Osteoblast (primary cell): ENCODE measurements at regions not wholly inside any gene's neighbourhood (a gene's known extent, or its start where the extent isn't known, plus 50 kb on each side); places are given as distances from the start of the nearest gene placed in this dataset.

ENCODE experiments used
- DNase-seq: peaks from one replicate; pipeline ENCODE4 v3.0.0; 2011; ENCODE audit warnings: low spot score, mixed read lengths; ENCODE audit not compliant: insufficient read length; ENCODE audit errors: missing footprints
- H2AFZ ChIP-seq: 2 replicates; pipeline ENCODE4 v1.6.0; 2011; ENCODE audit warnings: mild to moderate bottlenecking, low read length
- H3K27ac ChIP-seq: 2 replicates; pipeline ENCODE4 v1.5.1; 2011; ENCODE audit warnings: mild to moderate bottlenecking, low read depth, low read length, moderate library complexity
- H3K27me3 ChIP-seq: 2 replicates; pipeline ENCODE4 v1.6.0; 2012; ENCODE audit warnings: mild to moderate bottlenecking, control low read depth, inconsistent platforms, low read length, moderate library complexity; ENCODE audit not compliant: insufficient read depth
- H3K36me3 ChIP-seq: 2 replicates; pipeline ENCODE4 v1.5.1; 2011; ENCODE audit warnings: mild to moderate bottlenecking, low read length, control low read depth, moderate library complexity; ENCODE audit not compliant: insufficient read depth
- H3K4me1 ChIP-seq: 2 replicates; pipeline ENCODE4 v1.5.1; 2011; ENCODE audit warnings: mild to moderate bottlenecking, low read length, control low read depth, moderate library complexity; ENCODE audit not compliant: insufficient read depth
- H3K4me2 ChIP-seq: 2 replicates; pipeline ENCODE4 v1.6.0; 2011; ENCODE audit warnings: mild to moderate bottlenecking, low read length; ENCODE audit not compliant: insufficient read depth
- H3K4me3 ChIP-seq: fragments of 200-600 bp; sonication (generic); 3 replicates; pipeline ENCODE4 v1.5.1; 2012; ENCODE audit warnings: mild to moderate bottlenecking, low read length, inconsistent platforms; ENCODE audit not compliant: insufficient read depth
- H3K79me2 ChIP-seq: 2 replicates; pipeline ENCODE4 v1.6.0; 2012; ENCODE audit warnings: mild to moderate bottlenecking, low read length, control low read depth, inconsistent platforms; ENCODE audit not compliant: insufficient read depth
- H3K9me3 ChIP-seq: 2 replicates; pipeline ENCODE4 v1.5.1; 2011; ENCODE audit warnings: low read depth, low read length, control low read depth
- H4K20me1 ChIP-seq: 2 replicates; pipeline ENCODE4 v1.6.0; 2012; ENCODE audit warnings: mild to moderate bottlenecking, low read length, control low read depth; ENCODE audit not compliant: insufficient read depth
- TF ChIP-seq, protein P1 (sequence below): IDR thresholded peaks from 2 replicates; pipeline ENCODE4 v1.5.1; 2011; ENCODE audit warnings: mild to moderate bottlenecking, low read depth, low read length, moderate library complexity; ENCODE audit errors: extremely low read depth

DNA sequence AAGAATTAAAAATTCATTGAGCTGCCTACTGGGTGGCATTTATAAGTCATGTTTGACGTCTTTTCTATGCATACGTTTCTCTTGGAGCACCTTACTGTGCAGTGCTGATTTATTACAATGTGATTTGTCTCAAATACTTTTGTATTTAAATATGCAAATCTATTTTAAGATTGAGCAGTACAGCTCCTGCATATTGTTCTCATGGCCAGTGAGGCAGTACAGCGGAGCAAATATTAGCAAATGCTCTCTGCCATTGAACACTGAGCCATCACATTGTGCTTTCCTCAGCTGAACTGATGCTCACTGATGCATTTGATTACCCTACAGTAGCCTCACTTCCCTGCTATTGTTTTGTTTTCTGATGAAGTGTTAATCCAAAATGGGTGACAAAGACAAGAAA is 149.6 kb downstream of the HTR1A start:
- no peaks in the 10 kb centered on the region for H3K36me3 ChIP-seq
- no peaks in the 10 kb centered on the region for H3K79me2 ChIP-seq
- peaks cover 4% of the 10 kb centered on the region for H3K9me3 ChIP-seq
- H3K27me3 ChIP-seq, result no peaks in the 10 kb centered on the region
- no peak for DNase-seq
- H4K20me1 ChIP-seq, result no peaks in the 10 kb centered on the region
- TF ChIP-seq, protein P1, sequence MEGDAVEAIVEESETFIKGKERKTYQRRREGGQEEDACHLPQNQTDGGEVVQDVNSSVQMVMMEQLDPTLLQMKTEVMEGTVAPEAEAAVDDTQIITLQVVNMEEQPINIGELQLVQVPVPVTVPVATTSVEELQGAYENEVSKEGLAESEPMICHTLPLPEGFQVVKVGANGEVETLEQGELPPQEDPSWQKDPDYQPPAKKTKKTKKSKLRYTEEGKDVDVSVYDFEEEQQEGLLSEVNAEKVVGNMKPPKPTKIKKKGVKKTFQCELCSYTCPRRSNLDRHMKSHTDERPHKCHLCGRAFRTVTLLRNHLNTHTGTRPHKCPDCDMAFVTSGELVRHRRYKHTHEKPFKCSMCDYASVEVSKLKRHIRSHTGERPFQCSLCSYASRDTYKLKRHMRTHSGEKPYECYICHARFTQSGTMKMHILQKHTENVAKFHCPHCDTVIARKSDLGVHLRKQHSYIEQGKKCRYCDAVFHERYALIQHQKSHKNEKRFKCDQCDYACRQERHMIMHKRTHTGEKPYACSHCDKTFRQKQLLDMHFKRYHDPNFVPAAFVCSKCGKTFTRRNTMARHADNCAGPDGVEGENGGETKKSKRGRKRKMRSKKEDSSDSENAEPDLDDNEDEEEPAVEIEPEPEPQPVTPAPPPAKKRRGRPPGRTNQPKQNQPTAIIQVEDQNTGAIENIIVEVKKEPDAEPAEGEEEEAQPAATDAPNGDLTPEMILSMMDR, result no peak
- no peak overlapping the region for H3K4me3 ChIP-seq
- no peak overlapping the region for H3K27ac ChIP-seq
- no peaks in the 10 kb centered on the region for H3K4me1 ChIP-seq
- H2AFZ ChIP-seq, result no peak overlapping the region
- H3K4me2 ChIP-seq, result no peak overlapping the region

DNA sequence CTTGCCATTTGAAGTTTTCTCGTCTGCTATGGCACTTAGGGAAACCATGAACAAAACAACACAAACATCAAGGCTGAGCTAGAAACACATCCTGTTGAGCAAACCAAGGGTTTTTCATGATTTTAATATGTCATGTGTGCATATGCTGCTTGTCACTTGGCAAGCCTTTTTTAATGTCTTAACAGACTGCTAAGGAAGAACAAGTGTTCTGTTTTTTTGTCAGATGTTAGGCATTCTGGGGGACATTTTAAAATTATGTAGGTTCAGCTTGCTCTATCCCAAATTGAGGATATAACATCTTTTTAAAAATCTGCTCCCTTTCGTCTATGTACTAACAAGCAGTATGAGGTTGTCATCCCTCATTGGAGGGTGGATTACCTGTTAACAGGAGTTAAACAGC is 150.3 kb downstream of the HTR1A start:
- TF ChIP-seq, protein P1, result no peak
- Histone ChIP-seq H3K4me1 (no peaks in the 10 kb centered on the region), H3K9me3 (peaks cover 4% of the 10 kb centered on the region), H2AFZ (no peak overlapping the region), H4K20me1 (no peaks in the 10 kb centered on the region), H3K36me3 (no peaks in the 10 kb centered on the region), H3K4me2 (no peak overlapping the region), H3K4me3 (no peak overlapping the region), H3K27ac (no peak overlapping the region), H3K27me3 (no peaks in the 10 kb centered on the region), H3K79me2 (no peaks in the 10 kb centered on the region)
- no peak for DNase-seq

- no peak for DNase-seq
- H3K4me2 ChIP-seq, result no peak overlapping the region
Measured at GRCh38 chr5:63811286-63811685, 151.0 kb downstream of the HTR1A start.

GRCh38 chr5:63805151-63805550 is 157.1 kb downstream of the HTR1A start:
- TF ChIP-seq, protein P1, result no peak
- H3K79me2 ChIP-seq, result no peaks in the 10 kb centered on the region
- no peaks in the 10 kb centered on the region for H3K4me1 ChIP-seq
- no peak overlapping the region for H2AFZ ChIP-seq
- H3K27me3 ChIP-seq, result no peaks in the 10 kb centered on the region
- H3K27ac ChIP-seq, result no peak overlapping the region
- no peak overlapping the region for H3K4me3 ChIP-seq
- DNase-seq, result no peak
- no peak overlapping the region for H3K4me2 ChIP-seq
- H4K20me1 ChIP-seq, result no peaks in the 10 kb centered on the region
- H3K9me3 ChIP-seq, result no peaks in the 10 kb centered on the region
- no peaks in the 10 kb centered on the region for H3K36me3 ChIP-seq

More at GRCh38 chr5:63811286-63811685, 151.0 kb downstream of the HTR1A start:
- Histone ChIP-seq H3K4me1 (no peaks in the 10 kb centered on the region), H4K20me1 (no peaks in the 10 kb centered on the region), H3K9me3 (peaks cover 4% of the 10 kb centered on the region), H3K27ac (no peak overlapping the region), H3K36me3 (no peaks in the 10 kb centered on the region), H3K79me2 (no peaks in the 10 kb centered on the region), H2AFZ (no peak overlapping the region), H3K27me3 (no peaks in the 10 kb centered on the region), H3K4me3 (no peak overlapping the region)
- TF ChIP-seq, protein P1, result no peak
